Neural progenitor cell (in vitro differentiated cells): ENCODE measurements at regions not wholly inside any gene's neighbourhood (a gene's known extent, or its start where the extent isn't known, plus 50 kb on each side); places are given as distances from the start of the nearest gene placed in this dataset.

Experiments
- EZH2 ChIP-seq: fragments of 200-600 bp; sonication (generic); IDR thresholded peaks from 2 replicates; pipeline ENCODE4 v1.6.1; 2017; ENCODE audit warnings: antibody characterized with exemption, mild to moderate bottlenecking, moderate library complexity
- EZH2phosphoT487 ChIP-seq: fragments of 200-600 bp; sonication (generic); IDR thresholded peaks from 2 replicates; pipeline ENCODE4 v1.6.1; 2017; ENCODE audit warnings: antibody characterized with exemption
- TF ChIP-seq, protein P1 (sequence below): fragments of 200-600 bp; sonication (generic); IDR thresholded peaks from 2 replicates; pipeline ENCODE4 v1.5.1; 2017; ENCODE audit warnings: antibody characterized with exemption, mild to moderate bottlenecking

DNA sequence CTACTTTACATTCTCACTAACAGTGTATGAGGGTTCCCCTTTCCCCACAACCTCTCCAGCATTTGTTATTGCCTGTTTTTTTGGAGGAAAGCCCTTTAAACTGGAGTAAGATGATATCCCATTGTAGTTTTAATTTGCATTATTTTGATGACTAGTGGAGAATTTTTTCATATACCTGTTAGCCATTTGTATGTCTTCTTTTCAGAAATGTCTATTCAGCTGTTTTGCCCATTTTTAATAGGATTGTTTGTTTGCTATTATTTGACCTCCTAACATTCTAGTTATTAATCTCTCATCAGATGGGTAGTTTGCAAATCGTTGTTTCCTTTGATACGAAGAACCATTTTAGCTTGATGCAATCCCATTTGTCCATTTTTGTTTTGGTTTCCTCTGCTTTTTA lies 165.0 kb downstream of the GLUL start:
- TF ChIP-seq, protein P1, sequence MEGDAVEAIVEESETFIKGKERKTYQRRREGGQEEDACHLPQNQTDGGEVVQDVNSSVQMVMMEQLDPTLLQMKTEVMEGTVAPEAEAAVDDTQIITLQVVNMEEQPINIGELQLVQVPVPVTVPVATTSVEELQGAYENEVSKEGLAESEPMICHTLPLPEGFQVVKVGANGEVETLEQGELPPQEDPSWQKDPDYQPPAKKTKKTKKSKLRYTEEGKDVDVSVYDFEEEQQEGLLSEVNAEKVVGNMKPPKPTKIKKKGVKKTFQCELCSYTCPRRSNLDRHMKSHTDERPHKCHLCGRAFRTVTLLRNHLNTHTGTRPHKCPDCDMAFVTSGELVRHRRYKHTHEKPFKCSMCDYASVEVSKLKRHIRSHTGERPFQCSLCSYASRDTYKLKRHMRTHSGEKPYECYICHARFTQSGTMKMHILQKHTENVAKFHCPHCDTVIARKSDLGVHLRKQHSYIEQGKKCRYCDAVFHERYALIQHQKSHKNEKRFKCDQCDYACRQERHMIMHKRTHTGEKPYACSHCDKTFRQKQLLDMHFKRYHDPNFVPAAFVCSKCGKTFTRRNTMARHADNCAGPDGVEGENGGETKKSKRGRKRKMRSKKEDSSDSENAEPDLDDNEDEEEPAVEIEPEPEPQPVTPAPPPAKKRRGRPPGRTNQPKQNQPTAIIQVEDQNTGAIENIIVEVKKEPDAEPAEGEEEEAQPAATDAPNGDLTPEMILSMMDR: no peak
- TF ChIP-seq EZH2 (no peak), EZH2phosphoT487 (no peak)
